RWPE2 (cell line): ENCODE measurements at regions not wholly inside any gene's neighbourhood (a gene's known extent, or its start where the extent isn't known, plus 50 kb on each side); places are given as distances from the start of the nearest gene placed in this dataset.
A peak's percentile ranks its signal among the peaks of the same experiment; 100 is the strongest.
"Not testable (repeated sequence)": the region's sequence is repeated elsewhere in the genome, so short reads cannot be mapped to it uniquely, and the experiment has no call there.

Source experiments
- ATAC-seq: fragments of 200-7000 bp; cut with Tn5 transposase; 3 replicates; pipeline ENCODE4 v1.9.1; 2021; ENCODE audit warnings: low read depth
- DNase-seq: peaks from one replicate; pipeline ENCODE4 v3.0.0-alpha.2; 2020; ENCODE audit warnings: low spot score
- H3K27ac ChIP-seq: fragments of 450-650 bp; 2 replicates; pipeline ENCODE4 v1.5.1; 2017; ENCODE audit warnings: mild to moderate bottlenecking; ENCODE audit not compliant: poor library complexity, severe bottlenecking
- H3K27me3 ChIP-seq: fragments of 250-450 bp; sonication (Bioruptor Pico); 2 replicates; pipeline ENCODE4 v1.5.1; 2021; ENCODE audit warnings: mild to moderate bottlenecking, moderate library complexity; ENCODE audit not compliant: insufficient read depth, poor library complexity, severe bottlenecking
- H3K36me3 ChIP-seq: fragments of 250-450 bp; sonication (Bioruptor Pico); 2 replicates; pipeline ENCODE4 v1.5.1; 2020; ENCODE audit warnings: low read depth, mild to moderate bottlenecking, moderate library complexity
- H3K4me1 ChIP-seq: fragments of 250-450 bp; sonication (Bioruptor Pico); 2 replicates; pipeline ENCODE4 v1.5.1; 2021; ENCODE audit warnings: mild to moderate bottlenecking, moderate library complexity; ENCODE audit not compliant: insufficient read depth, poor library complexity, severe bottlenecking
- H3K4me3 ChIP-seq: fragments of 250-450 bp; sonication (Bioruptor Pico); 2 replicates; pipeline ENCODE4 v1.5.1; 2021; ENCODE audit warnings: mild to moderate bottlenecking, moderate library complexity; ENCODE audit not compliant: severe bottlenecking
- H3K9me3 ChIP-seq: fragments of 250-450 bp; sonication (Bioruptor Pico); 2 replicates; pipeline ENCODE4 v1.5.1; 2021; ENCODE audit warnings: mild to moderate bottlenecking, moderate library complexity; ENCODE audit not compliant: severe bottlenecking

DNA sequence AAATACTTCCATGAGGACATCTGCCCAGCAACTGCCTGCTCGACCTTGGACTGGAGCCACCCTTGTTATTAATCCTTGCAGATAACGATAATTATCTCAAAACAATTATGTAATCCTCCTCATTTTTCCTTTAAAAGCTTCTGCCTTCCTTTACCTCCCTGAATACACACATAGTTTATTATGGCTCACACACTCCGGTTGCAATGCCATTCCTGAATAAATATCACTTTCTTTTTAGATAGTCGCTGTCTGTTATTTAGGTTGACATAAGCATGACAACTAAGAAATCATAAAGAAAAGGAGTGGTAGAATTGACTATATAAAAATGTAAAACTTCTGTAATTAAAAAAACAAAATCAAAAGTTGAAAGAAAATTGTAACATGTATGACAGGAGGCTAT lies 64.8 kb downstream of the B4GALT7 start:
- H3K27ac ChIP-seq, H3K27me3 ChIP-seq, DNase-seq, ATAC-seq, H3K4me3 ChIP-seq, H3K9me3 ChIP-seq, H3K4me1 ChIP-seq, H3K36me3 ChIP-seq: not testable (repeated sequence)

DNA sequence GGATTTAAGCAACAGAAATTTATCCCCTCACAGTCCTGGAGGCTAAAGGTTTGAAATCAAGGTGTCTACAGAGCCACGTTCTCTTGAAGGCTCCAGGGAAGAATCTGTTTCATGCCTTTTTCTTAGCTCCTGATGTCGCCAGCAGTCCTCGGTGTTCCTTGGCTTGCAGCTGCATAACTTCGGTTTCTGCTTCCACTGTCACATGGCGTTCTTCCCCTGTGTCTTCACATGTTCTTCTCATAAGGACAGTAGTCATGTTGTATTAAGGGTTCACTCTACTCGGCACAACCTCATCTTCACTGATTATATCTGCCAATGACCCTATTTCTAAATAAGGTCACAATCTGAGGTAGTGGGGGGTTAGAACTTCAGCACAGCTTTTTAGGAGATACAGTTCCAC lies 65.2 kb downstream of the B4GALT7 start:
- not testable (repeated sequence) for H3K36me3 ChIP-seq, ATAC-seq

DNA sequence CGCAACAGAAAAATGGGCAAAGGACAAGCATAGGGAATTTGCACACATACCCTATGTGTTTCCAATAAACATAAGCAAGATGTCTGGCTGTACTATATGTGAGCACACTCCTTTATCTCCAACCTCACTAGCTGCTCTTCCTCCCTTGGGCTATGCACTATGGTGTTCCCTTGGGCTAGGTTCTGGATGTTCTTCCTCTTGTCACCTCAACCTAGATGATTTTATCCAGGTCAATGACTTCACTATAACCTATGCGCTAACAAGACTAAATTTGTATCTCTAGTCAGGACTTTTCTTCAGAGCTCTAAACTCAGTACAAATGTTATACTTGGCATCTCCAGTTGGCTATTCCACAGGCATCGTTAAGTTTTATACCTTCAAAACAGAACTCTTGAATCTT lies 66.0 kb downstream of the B4GALT7 start:
- not testable (repeated sequence) for H3K27me3 ChIP-seq, H3K4me3 ChIP-seq, H3K36me3 ChIP-seq, ATAC-seq, H3K27ac ChIP-seq, H3K9me3 ChIP-seq, H3K4me1 ChIP-seq, DNase-seq

More for the DNA sequence above, 65.2 kb downstream of the B4GALT7 start:
- not testable (repeated sequence) for H3K9me3 ChIP-seq, H3K4me1 ChIP-seq, H3K27ac ChIP-seq, DNase-seq, H3K4me3 ChIP-seq, H3K27me3 ChIP-seq

DNA sequence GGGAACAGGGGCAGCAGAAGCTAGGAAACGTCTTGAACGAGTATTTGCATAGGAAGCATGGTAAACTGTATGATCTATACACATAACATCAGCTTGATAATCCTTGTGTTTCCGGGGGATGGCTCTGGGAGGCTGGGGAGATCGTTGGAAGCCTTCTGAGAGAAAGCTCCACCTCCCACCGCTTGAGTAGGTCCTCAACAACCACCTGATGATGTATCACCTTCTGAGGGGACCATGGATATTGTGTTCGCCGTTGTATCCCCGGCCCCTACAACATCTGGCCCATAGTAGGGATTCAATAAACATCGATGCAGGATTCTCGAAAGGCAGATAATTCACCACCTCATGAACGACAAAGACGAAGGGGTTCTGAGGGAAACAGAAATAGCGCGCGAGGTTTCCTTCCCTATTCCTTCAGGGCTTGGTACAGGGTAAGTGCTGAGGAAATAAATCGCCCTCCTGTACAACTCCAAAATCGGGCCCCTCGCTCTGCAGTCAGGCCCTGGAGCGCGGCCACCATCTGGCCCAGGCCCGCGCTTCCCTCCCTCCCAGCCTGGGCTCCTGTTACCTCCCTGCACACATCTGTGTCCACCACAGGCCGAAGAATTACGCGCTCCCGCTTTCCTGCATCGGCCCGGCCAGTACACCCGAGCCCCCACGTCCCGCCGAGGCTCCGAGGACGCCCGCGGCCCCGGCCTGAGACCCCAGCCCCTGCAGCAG lies 71.3 kb downstream of the B4GALT7 start:
- H3K4me3 ChIP-seq, H3K36me3 ChIP-seq, DNase-seq, H3K9me3 ChIP-seq, H3K4me1 ChIP-seq, H3K27ac ChIP-seq, H3K27me3 ChIP-seq: not testable (repeated sequence)
- ATAC-seq: peak; percentile 71

DNA sequence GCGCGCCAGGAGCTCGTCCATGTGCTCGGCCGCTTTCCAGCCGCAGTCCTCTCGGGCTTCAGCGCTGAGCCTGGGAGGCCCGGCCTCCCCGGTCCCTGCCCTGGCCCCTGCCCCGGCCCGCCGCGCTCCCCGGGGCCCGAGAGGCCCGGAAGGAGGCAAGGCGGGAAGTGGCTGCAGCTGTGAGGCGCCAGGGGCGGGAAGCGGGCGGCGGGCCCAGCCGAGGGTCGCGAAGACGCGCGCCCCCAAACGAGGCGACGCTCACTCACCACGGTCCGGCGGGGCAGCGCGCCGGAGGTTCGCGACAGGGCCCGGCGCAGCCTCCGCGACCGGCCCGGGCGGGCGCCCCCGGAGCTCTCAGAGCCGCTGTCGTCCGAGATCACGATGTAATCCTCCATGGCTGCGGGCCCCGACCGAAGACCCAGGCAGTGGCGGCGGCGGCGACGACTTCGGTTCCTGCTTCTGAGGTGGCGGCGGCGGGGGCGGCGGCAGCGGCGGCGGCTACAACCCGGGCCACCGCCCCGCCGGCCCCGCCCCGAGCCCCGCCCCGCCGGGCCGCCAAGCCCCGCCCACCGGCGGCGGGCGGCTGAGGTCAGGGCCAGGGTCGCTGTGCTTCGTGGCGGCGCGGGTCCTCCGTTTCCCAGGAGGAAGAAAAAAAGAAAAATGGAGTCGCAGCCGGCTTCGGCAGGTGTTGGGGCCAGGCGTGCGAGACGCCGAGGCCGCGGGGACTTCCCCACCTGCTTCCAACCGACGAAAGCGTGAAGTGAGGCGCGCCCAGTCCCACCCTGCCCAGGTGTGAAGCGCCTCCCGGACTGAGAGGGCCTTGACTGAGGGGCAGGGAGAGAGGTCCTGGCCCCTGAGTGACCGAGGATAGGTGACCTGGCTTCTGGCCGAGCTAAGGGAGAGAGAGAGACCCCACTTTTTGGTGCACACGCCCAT lies 72.1 kb downstream of the B4GALT7 start:
- H3K4me3 ChIP-seq, DNase-seq: not testable (repeated sequence)

More for the DNA sequence above, 72.1 kb downstream of the B4GALT7 start:
- H3K27me3 ChIP-seq, H3K36me3 ChIP-seq, H3K9me3 ChIP-seq, H3K4me1 ChIP-seq, H3K27ac ChIP-seq: not testable (repeated sequence)
- ATAC-seq: peak; percentile 74
